Left lung (tissue), 4 donors: ENCODE measurements at regions not wholly inside any gene's neighbourhood (a gene's known extent, or its start where the extent isn't known, plus 50 kb on each side); places are given as distances from the start of the nearest gene placed in this dataset.

ENCODE experiments used
- ATAC-seq: fragments of 200-7000 bp; cut with Tn5 transposase; one replicate; pipeline ENCODE4 v1.9.1; 2020; ENCODE audit warnings: moderate library complexity
- DNase-seq, 4 donors: peaks; one replicate each; pipeline ENCODE4 v3.0.0-alpha.2; 2013 to 2020
- H3K27ac ChIP-seq, 2 donors: fragments of 200-600 bp; sonication (generic) in 1 of 2; one replicate each; pipeline versions ENCODE4 v1.5.0 to v1.8.0; 2020 to 2021
- H3K27me3 ChIP-seq, 2 donors: fragments of 200-600 bp; sonication (generic) in 1 of 2; one replicate each; pipeline versions ENCODE4 v1.5.0 to v1.8.0; 2020 to 2021
- H3K36me3 ChIP-seq, 2 donors: fragments of 200-600 bp; sonication (generic) in 1 of 2; one replicate each; pipeline versions ENCODE4 v1.5.0 to v1.8.0; 2020 to 2021
- H3K4me1 ChIP-seq, 2 donors: fragments of 200-600 bp; one replicate each; pipeline ENCODE4 v1.8.0; 2021
- H3K4me3 ChIP-seq, 2 donors: fragments of 200-600 bp; sonication (generic) in 1 of 2; one replicate each; pipeline versions ENCODE4 v1.5.0 to v1.8.0; 2020 to 2021; ENCODE audit warnings: mild to moderate bottlenecking in 1 of 2
- H3K9me3 ChIP-seq, 2 donors: fragments of 200-600 bp; sonication (generic) in 1 of 2; one replicate each; pipeline versions ENCODE4 v1.5.0 to v1.8.0; 2020 to 2021
- CTCF ChIP-seq, 2 donors: fragments of 200-600 bp; sonication (generic) in 1 of 2; IDR thresholded peaks; one replicate each; pipeline versions ENCODE4 v1.5.0 to v1.8.0; 2021; ENCODE audit warnings: antibody characterized with exemption in 2 of 2
- intact Hi-C, 2 donors: fragments of 100-400 bp; cut with DNase I; formaldehyde crosslinking; loops; one replicate each; pipeline versions ENCODE4 v1.11.2 to v1.14.2; 2022
- donor health status: DM: no; HTN: yes; CAD: no.
- donor health status: DM: no; HTN: no; CAD: no.

DNA sequence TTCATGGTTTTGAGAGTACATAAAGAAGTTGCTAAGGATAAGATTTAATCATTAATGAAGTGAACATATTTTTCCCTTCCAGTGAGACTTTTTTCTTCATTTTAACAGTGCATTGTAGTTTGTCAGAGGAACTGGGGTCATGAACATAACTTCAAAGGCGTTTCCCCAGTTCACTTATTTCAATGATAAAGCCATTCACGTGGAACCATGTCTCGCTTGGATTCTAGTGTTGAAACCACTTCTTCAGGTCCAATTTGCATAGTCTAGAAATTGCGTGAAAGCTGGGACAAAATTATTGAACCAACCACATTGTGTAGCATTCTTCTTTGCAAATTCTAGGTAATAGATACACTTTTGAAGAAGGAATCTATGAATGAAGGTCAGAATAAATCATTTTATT is 197.0 kb downstream of the CLIC5 start:
- DNase-seq (no peak), ATAC-seq (no peak)
- no peak for TF ChIP-seq CTCF (IDR thresholded peaks at IDR 0.05)
- H3K9me3 ChIP-seq, result no peaks in the 10 kb centered on the region
- no peak overlapping the region for H3K4me3 ChIP-seq
- no peak overlapping the region for H3K27ac ChIP-seq
- no peaks in the 10 kb centered on the region for H3K4me1 ChIP-seq
- H3K27me3 ChIP-seq, result no peaks in the 10 kb centered on the region
- intact Hi-C loops, result no loop called here
- H3K36me3 ChIP-seq, result no peaks in the 10 kb centered on the region

GRCh38 chr6:45816674-45817297 is 198.9 kb downstream of the CLIC5 start:
- Histone ChIP-seq H3K4me3 (no peak overlapping the region), H3K27ac (no peak overlapping the region)

DNA sequence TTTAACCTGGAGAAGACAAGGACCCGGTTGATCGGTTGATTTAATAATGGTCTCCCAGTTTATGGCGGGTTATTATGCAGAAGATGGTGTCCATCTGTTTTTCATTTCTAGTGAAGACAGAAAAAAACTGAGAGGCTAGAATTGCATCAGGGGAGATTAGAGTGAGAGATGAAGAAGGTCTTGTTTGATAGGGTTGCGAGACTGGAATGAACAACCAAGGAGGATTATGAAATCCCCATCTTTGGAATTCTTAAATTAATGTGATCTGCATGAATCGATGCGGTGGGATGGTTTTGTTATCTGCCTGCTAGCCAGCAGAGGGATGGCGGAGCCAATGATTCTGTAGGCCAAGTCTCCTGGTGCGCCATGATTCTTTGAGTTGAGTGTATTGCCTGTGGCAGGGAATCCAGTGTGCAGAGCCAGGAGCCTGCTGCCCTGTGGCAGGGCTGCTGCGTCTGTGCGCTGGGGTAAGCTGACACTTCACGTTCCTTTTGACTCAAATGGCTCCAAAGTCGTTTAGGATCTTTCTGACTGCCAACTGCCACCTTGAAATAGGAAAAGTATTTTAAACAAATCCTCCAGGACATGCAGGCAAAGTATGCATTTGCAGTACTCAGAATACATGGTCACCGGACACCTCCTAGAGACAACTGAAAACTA is 200.1 kb downstream of the CLIC5 start:
- no peak for TF ChIP-seq CTCF (IDR thresholded peaks at IDR 0.05)
- ATAC-seq, result no peak
- intact Hi-C loops, result no loop called here
- H3K4me3 ChIP-seq, result no peak overlapping the region
- H3K4me1 ChIP-seq, result no peaks in the 10 kb centered on the region
- H3K36me3 ChIP-seq, result no peaks in the 10 kb centered on the region
- no peak for DNase-seq
- H3K27me3 ChIP-seq, result no peaks in the 10 kb centered on the region
- H3K27ac ChIP-seq, result no peak overlapping the region
- H3K9me3 ChIP-seq, result no peaks in the 10 kb centered on the region

More at GRCh38 chr6:45816674-45817297, 198.9 kb downstream of the CLIC5 start:
- Histone ChIP-seq H3K27me3 (no peaks in the 10 kb centered on the region), H3K9me3 (no peaks in the 10 kb centered on the region), H3K4me1 (no peaks in the 10 kb centered on the region), H3K36me3 (no peaks in the 10 kb centered on the region)
- no peak for TF ChIP-seq CTCF (IDR thresholded peaks at IDR 0.05)
- ATAC-seq (no peak), DNase-seq (no peak)
- intact Hi-C loops, result no loop called here

- H3K9me3 ChIP-seq, result no peaks in the 10 kb centered on the region
- intact Hi-C loops, result no loop called here
- no peaks in the 10 kb centered on the region for H3K27me3 ChIP-seq
- no peak for ATAC-seq
- no peaks in the 10 kb centered on the region for H3K4me1 ChIP-seq
- H3K4me3 ChIP-seq, result no peak overlapping the region
- H3K36me3 ChIP-seq, result no peaks in the 10 kb centered on the region
- DNase-seq, result no peak
- no peak overlapping the region for H3K27ac ChIP-seq
- no peak for TF ChIP-seq CTCF (IDR thresholded peaks at IDR 0.05)
These were observed 200.9 kb downstream of the CLIC5 start for GRCh38 chr6:45814772-45815171.

DNA sequence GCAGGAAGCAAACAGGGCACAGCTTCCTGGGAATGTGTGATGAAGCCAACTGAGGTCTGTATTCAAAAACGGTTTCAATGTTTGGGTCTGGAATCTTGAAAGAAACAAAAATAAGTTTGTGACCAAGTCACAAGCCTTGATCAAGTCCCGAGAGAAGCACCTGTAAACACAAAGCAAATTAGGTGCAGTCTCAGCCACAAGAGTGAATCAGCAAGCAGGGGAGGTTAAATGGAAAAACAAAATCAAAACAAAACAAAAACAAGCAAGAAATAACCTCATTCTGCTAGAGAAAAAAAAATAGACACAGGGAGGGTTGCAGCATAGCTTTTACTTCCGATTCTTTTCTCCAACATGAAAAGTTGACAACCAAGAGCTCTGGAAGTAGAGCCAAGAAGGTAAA is 201.7 kb downstream of the CLIC5 start:
- H3K36me3 ChIP-seq, result no peaks in the 10 kb centered on the region
- no peaks in the 10 kb centered on the region for H3K4me1 ChIP-seq
- ATAC-seq (no peak), DNase-seq (no peak)
- no peak for TF ChIP-seq CTCF (IDR thresholded peaks at IDR 0.05)
- H3K4me3 ChIP-seq, result no peak overlapping the region
- no peaks in the 10 kb centered on the region for H3K9me3 ChIP-seq
- no peaks in the 10 kb centered on the region for H3K27me3 ChIP-seq
- intact Hi-C loops, result no loop called here
- H3K27ac ChIP-seq, result no peak overlapping the region
